H9 (cell line): ENCODE measurements at regions not wholly inside any gene's neighbourhood (a gene's known extent, or its start where the extent isn't known, plus 50 kb on each side); places are given as distances from the start of the nearest gene placed in this dataset.

Experiments
- DNase-seq: peaks from one replicate; pipeline ENCODE4 v3.0.0-alpha.2; 2017
- H2AFZ ChIP-seq: one replicate; pipeline ENCODE4 v1.6.1; 2013; ENCODE audit warnings: mild to moderate bottlenecking, low read length, control low read depth, moderate library complexity
- H2AK5ac ChIP-seq: 2 replicates; pipeline ENCODE4 v1.6.1; 2013; ENCODE audit warnings: low read length, control low read depth, mixed read lengths; ENCODE audit not compliant: insufficient read length
- H2BK120ac ChIP-seq: one replicate; pipeline ENCODE4 v1.6.1; 2013; ENCODE audit warnings: low read depth, mild to moderate bottlenecking, low read length, control low read depth, inconsistent platforms; ENCODE audit not compliant: poor library complexity, severe bottlenecking
- H2BK12ac ChIP-seq: 2 replicates; pipeline ENCODE4 v1.6.1; 2013; ENCODE audit warnings: low read length, control low read depth, mixed read lengths, low read depth; ENCODE audit not compliant: insufficient read length
- H2BK15ac ChIP-seq: 2 replicates; pipeline ENCODE4 v1.6.1; 2013; ENCODE audit warnings: low read depth, low read length, control low read depth
- H2BK20ac ChIP-seq: one replicate; pipeline ENCODE4 v1.6.1; 2013; ENCODE audit warnings: low read depth, mild to moderate bottlenecking, low read length, control low read depth, inconsistent platforms; ENCODE audit not compliant: poor library complexity, severe bottlenecking
- H2BK5ac ChIP-seq: 2 replicates; pipeline ENCODE4 v1.6.1; 2013; ENCODE audit warnings: low read length, control low read depth, mixed read lengths; ENCODE audit not compliant: insufficient read length
- H3K14ac ChIP-seq: 2 replicates; pipeline ENCODE4 v1.6.1; 2013; ENCODE audit warnings: low read length, control low read depth; ENCODE audit not compliant: insufficient read depth
- H3K18ac ChIP-seq: 2 replicates; pipeline ENCODE4 v1.6.1; 2013; ENCODE audit warnings: low read depth, mild to moderate bottlenecking, mixed read lengths, low read length, control low read depth; ENCODE audit not compliant: insufficient read length
- H3K23ac ChIP-seq: 2 replicates; pipeline ENCODE4 v1.6.1; 2013; ENCODE audit warnings: low read length, control low read depth, mixed read lengths, low read depth; ENCODE audit not compliant: insufficient read length
- H3K23me2 ChIP-seq: 2 replicates; pipeline ENCODE4 v1.6.1; 2013; ENCODE audit warnings: low read depth, mild to moderate bottlenecking, mixed read lengths, low read length, control low read depth; ENCODE audit not compliant: insufficient read length, poor library complexity, severe bottlenecking
- H3K27ac ChIP-seq: 2 replicates; pipeline ENCODE4 v1.5.1; 2013; ENCODE audit warnings: low read length, control low read depth, mixed read lengths, low read depth; ENCODE audit not compliant: insufficient read length
- H3K27me3 ChIP-seq: 2 replicates; pipeline ENCODE4 v1.6.1; 2013; ENCODE audit warnings: low read length, control low read depth, inconsistent platforms; ENCODE audit not compliant: insufficient read depth
- H3K4ac ChIP-seq: 2 replicates; pipeline ENCODE4 v1.6.1; 2013; ENCODE audit warnings: low read depth, mild to moderate bottlenecking, control low read depth, inconsistent platforms, low read length, moderate library complexity
- H3K4me1 ChIP-seq: 2 replicates; pipeline ENCODE4 v1.6.1; 2013; ENCODE audit warnings: low read length, control low read depth, inconsistent platforms; ENCODE audit not compliant: insufficient read depth
- H3K4me2 ChIP-seq: 2 replicates; pipeline ENCODE4 v1.6.1; 2013; ENCODE audit warnings: low read length, control low read depth, mixed read lengths; ENCODE audit not compliant: insufficient read length, insufficient read depth
- H3K56ac ChIP-seq: 2 replicates; pipeline ENCODE4 v1.6.1; 2013; ENCODE audit warnings: low read depth, mild to moderate bottlenecking, mixed read lengths, low read length, control low read depth; ENCODE audit not compliant: insufficient read length
- H3K79me1 ChIP-seq: 2 replicates; pipeline ENCODE4 v1.6.1; 2013; ENCODE audit warnings: low read depth, mild to moderate bottlenecking, moderate library complexity, low read length, control low read depth, inconsistent platforms; ENCODE audit not compliant: insufficient read depth, poor library complexity, severe bottlenecking
- H3K79me2 ChIP-seq: 2 replicates; pipeline ENCODE4 v1.6.1; 2013; ENCODE audit warnings: low read length, control low read depth, inconsistent platforms; ENCODE audit not compliant: insufficient read depth
- H3K9ac ChIP-seq: 2 replicates; pipeline ENCODE4 v1.6.1; 2013; ENCODE audit warnings: low read length, control low read depth, mixed read lengths; ENCODE audit not compliant: insufficient read length; ENCODE audit errors: extremely low read depth
- H3K9me3 ChIP-seq: one replicate; pipeline ENCODE4 v1.6.1; 2013; ENCODE audit warnings: low read depth, low read length, inconsistent platforms; ENCODE audit not compliant: control insufficient read depth
- H3T11ph ChIP-seq: one replicate; pipeline ENCODE4 v1.6.1; 2013; ENCODE audit warnings: mild to moderate bottlenecking, low read length, control low read depth, inconsistent platforms
- H4K20me1 ChIP-seq: one replicate; pipeline ENCODE4 v1.6.1; 2013; ENCODE audit not compliant: control insufficient read depth, insufficient read length, insufficient read depth
- H4K5ac ChIP-seq: 2 replicates; pipeline ENCODE4 v1.6.1; 2013; ENCODE audit warnings: low read depth, mild to moderate bottlenecking, mixed read lengths, low read length, control low read depth; ENCODE audit not compliant: insufficient read length
- H4K8ac ChIP-seq: replicated peaks from 2 replicates; pipeline ENCODE4 v1.6.1; 2013; ENCODE audit warnings: low read length, control low read depth, mixed read lengths, low read depth; ENCODE audit not compliant: insufficient read length
- H4K91ac ChIP-seq: 2 replicates; pipeline ENCODE4 v1.6.1; 2013; ENCODE audit warnings: low read depth, mild to moderate bottlenecking, moderate library complexity, mixed read lengths, low read length, control low read depth; ENCODE audit not compliant: insufficient read length
- H3K27ac Mint-ChIP-seq, 3 experiments: 2 replicates in 2 of 3; 3 replicates in 1 of 3; pipeline ENCODE4 v1.8.0; 2020 to 2021; ENCODE audit warnings: mixed read lengths in 3 of 3, mild to moderate bottlenecking in 1 of 3, moderate library complexity in 1 of 3
- H3K27me3 Mint-ChIP-seq: 2 replicates; pipeline ENCODE4 v1.8.0; 2021; ENCODE audit warnings: low read depth, mild to moderate bottlenecking, moderate library complexity, mixed read lengths
- H3K36me3 Mint-ChIP-seq, 3 experiments: 2 replicates in 2 of 3; 3 replicates in 1 of 3; pipeline ENCODE4 v1.8.0; 2020 to 2021; ENCODE audit warnings: low read depth in 3 of 3, mixed read lengths in 3 of 3; ENCODE audit not compliant: insufficient read depth in 1 of 3
- H3K4me1 Mint-ChIP-seq, 2 experiments: 2 replicates each; pipeline ENCODE4 v1.8.0; 2020; ENCODE audit warnings: mixed read lengths in 2 of 2
- H3K4me3 Mint-ChIP-seq, 2 experiments: 2 replicates in 1 of 2; 3 replicates in 1 of 2; pipeline ENCODE4 v1.8.0; 2020 to 2021; ENCODE audit warnings: mild to moderate bottlenecking in 2 of 2, mixed read lengths in 2 of 2, moderate library complexity in 1 of 2
- H3K9me3 Mint-ChIP-seq, 2 experiments: 2 replicates in 1 of 2; 3 replicates in 1 of 2; pipeline ENCODE4 v1.8.0; 2020; ENCODE audit warnings: mild to moderate bottlenecking in 2 of 2, mixed read lengths in 2 of 2, moderate library complexity in 1 of 2
- CTCF ChIP-seq: fragments of 200-600 bp; sonication (generic); conservative IDR thresholded peaks from 3 replicates; pipeline ENCODE4 v1.8.0; 2021; ENCODE audit warnings: antibody characterized with exemption, mild to moderate bottlenecking
- WGBS: extraction: QIAGEN DNeasy Blood & Tissue Kit; methylation state at CpG from one replicate; pipeline ENCODE4 v1.1.7; 2013; ENCODE audit warnings: missing lambda C conversion rate, low lambda C conversion rate, mixed read lengths; ENCODE audit not compliant: insufficient read length; ENCODE audit errors: extremely low coverage; 5-methylcytosine and 5-hydroxymethylcytosine counted together

- Mint-ChIP-seq H3K4me3 (no peak overlapping the region), H3K27me3 (no peaks in the 10 kb centered on the region), H3K36me3 (peaks cover 0 to 23% (median 5%) of the 10 kb centered on the region in 3 experiments; a peak in 6 of 7 replicates), H3K9me3 (peaks cover 66 to 82% of the 10 kb centered on the region in 2 experiments), H3K27ac (peak overlapping the region in 1 of 3 experiments; percentile 71; a peak in 2 of 7 replicates), H3K4me1 (no peaks in the 10 kb centered on the region)
- no peak overlapping the region for H2BK5ac ChIP-seq
- no peak for TF ChIP-seq CTCF
- H3K18ac ChIP-seq: no peak overlapping the region
- no peak overlapping the region for H2BK12ac ChIP-seq
- H3K4me2 ChIP-seq: no peak overlapping the region
- no peak overlapping the region for H2AK5ac ChIP-seq
- no peak overlapping the region for H3K9ac ChIP-seq
- H3K9me3 ChIP-seq: peaks cover 14% of the 10 kb centered on the region
- no peak for DNase-seq
- no peak overlapping the region for H3K23ac ChIP-seq
- no peaks in the 10 kb centered on the region for H3K27me3 ChIP-seq
- no peaks in the 10 kb centered on the region for H4K20me1 ChIP-seq
- no CpG with 5 or more reads among the region's 6 CpGs for WGBS
- H3K14ac ChIP-seq: no peak overlapping the region
- H4K91ac ChIP-seq: no peak overlapping the region
- H3K4ac ChIP-seq: no peak overlapping the region
- H4K8ac ChIP-seq: no peak overlapping the region
- H3K79me1 ChIP-seq: no peaks in the 10 kb centered on the region
- no peak overlapping the region for H2BK15ac ChIP-seq
- no peaks in the 10 kb centered on the region for H3K23me2 ChIP-seq
- H3T11ph ChIP-seq: no peak overlapping the region
- H2AFZ ChIP-seq: no peak overlapping the region
- no peak overlapping the region for H3K56ac ChIP-seq
- no peaks in the 10 kb centered on the region for H3K79me2 ChIP-seq
- H2BK20ac ChIP-seq: no peak overlapping the region
- H3K27ac ChIP-seq: no peak overlapping the region
- H4K5ac ChIP-seq: no peak overlapping the region
- H3K4me1 ChIP-seq: no peaks in the 10 kb centered on the region
- H2BK120ac ChIP-seq: no peak overlapping the region
Observed at GRCh38 chr7:153859239-153859638, 193.0 kb upstream of the DPP6 start.
